ENCODE measurements at regions not wholly inside any gene's neighbourhood (a gene's known extent, or its start where the extent isn't known, plus 50 kb on each side); places are given as distances from the start of the nearest gene placed in this dataset.

DNA sequence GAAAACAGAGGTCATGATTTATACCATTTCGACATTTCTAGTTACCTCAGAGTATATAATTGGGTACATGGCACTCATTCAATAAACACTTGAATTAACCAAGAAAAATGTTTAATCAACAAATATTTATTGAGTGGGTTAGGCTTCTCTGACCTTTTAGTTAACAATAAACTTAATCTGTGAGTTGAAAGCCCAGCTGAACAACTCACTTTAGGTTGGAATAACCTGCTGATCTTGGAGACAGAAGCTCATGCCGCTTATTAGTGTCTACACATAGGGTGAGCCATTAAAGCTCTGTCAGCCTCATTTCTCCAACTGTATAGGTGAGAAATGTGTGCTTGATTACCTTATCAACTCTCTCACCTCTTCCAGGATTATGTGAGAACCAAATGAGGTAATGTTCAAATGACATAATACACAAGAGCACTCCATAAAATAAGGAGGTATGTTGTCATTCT, 98.2 kb upstream of the DTNBP1 start:
- TF ChIP-seq CTCF (IDR thresholded peaks at IDR 0.05) = no peak
- TF ChIP-seq POLR2A (IDR thresholded peaks at IDR 0.05) = no peak

Measured in uterus (tissue), 2 donors.